ENCODE measurements at regions not wholly inside any gene's neighbourhood (a gene's known extent, or its start where the extent isn't known, plus 50 kb on each side); places are given as distances from the start of the nearest gene placed in this dataset.

DNA sequence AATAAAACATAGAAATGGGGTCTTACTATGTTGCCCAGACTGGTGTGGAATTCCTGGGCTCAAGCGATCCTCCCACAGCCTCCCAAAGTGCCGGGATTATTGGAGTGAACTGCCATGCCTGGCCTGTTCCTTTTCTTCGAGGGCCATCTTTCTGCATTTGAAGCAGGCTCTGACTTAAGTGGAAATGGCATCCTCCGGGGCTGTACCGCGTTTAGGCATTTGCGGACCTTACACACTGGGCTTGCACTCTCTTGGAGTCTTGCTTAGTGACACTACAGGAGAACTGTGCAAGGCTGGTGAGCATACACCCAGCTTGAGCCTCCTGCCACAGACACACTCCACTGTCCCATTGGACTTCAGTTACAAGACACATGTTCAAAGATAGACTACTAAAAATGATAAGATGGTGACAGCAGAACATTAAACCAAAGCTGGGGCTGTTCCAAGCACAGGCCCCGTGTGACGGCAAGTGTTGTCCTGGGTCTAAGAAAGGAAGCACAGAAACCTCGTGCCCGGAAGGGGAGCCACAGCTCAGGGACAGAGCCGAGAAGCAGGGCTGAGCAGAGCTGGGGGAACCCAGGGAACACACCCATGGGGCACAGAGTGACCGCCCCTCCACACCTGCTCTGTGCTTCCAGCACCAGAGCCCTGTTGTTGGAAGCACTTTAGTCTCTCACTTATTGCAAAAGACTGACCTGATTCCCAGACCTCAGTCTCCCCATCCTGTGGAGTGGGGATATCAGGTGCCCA is 59.0 kb upstream of the SHANK2 start:
- DNase-seq (ENCODE audit: low read depth) = no peak
- TF ChIP-seq, protein P1, sequence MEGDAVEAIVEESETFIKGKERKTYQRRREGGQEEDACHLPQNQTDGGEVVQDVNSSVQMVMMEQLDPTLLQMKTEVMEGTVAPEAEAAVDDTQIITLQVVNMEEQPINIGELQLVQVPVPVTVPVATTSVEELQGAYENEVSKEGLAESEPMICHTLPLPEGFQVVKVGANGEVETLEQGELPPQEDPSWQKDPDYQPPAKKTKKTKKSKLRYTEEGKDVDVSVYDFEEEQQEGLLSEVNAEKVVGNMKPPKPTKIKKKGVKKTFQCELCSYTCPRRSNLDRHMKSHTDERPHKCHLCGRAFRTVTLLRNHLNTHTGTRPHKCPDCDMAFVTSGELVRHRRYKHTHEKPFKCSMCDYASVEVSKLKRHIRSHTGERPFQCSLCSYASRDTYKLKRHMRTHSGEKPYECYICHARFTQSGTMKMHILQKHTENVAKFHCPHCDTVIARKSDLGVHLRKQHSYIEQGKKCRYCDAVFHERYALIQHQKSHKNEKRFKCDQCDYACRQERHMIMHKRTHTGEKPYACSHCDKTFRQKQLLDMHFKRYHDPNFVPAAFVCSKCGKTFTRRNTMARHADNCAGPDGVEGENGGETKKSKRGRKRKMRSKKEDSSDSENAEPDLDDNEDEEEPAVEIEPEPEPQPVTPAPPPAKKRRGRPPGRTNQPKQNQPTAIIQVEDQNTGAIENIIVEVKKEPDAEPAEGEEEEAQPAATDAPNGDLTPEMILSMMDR (IDR thresholded peaks at IDR 0.05; ENCODE audit: control insufficient read depth, extremely low read depth, insufficient read depth) = no peak
- H3K4me3 ChIP-seq (ENCODE audit: low read depth, low read length) = no peak overlapping the region

DNA sequence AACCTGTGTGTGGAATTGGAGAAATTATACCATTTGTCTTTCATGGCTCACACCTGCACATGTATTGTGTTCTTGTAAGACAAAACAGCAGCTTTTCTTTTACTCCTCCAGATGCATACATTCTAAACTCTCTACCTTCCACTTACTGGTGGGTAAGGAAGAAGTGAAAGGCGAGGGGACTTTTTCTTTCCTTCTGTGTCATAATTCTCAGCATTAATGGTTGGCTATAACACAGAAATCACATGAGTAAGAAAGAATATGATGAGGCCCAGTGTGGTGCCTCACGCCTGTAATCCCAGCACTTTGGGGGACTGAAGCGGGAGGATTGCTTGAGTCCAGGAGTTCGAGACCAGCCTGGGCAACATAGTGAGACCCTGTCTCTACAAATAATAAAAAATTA is 57.8 kb upstream of the SHANK2 start:
- no peak overlapping the region for H3K4me3 ChIP-seq (ENCODE audit: low read depth, low read length)
- TF ChIP-seq, protein P1 (IDR thresholded peaks at IDR 0.05; ENCODE audit: control insufficient read depth, extremely low read depth, insufficient read depth) = no peak
- DNase-seq (ENCODE audit: low read depth) = no peak

DNA sequence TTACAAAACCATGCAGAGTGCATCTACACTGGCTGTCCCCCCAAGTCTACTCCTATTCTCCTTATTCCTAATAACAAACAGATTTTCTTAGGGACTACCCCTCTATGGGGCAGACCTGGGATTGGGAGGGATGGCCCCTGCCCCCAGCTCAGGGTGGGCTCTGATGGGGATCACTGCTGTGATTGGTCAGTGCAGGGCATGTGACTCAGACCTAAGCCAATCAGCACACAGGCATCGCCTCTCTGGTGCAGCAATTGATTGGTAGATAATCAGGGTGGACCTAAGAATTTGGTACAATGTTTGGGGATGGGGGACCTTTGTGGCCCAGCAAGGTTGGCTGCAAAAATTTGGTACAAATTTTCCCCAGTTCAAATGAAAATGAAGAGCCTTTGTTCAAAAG is 57.2 kb upstream of the SHANK2 start:
- DNase-seq (ENCODE audit: low read depth) = no peak
- no peak overlapping the region for H3K4me3 ChIP-seq (ENCODE audit: low read depth, low read length)
- TF ChIP-seq, protein P1 (IDR thresholded peaks at IDR 0.05; ENCODE audit: control insufficient read depth, extremely low read depth, insufficient read depth) = no peak

DNA sequence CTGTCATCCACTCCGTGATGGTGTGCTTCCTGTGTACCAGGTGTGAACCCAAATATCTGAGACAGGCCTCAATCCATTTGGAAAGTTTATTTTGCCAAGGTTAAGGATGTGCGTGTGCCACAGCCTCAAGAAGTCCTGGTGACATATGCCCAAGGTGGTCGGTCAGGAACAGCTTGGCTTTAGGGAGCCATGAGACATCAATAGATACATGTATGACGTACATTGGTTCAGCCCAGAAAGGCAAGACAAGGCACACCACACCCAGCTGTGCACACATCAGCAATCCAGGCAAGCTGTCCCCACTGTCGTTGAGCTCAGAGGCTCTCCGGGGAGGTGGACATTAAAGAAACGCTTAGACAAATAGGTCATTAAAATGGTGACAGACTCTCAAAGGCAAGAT is 56.8 kb upstream of the SHANK2 start:
- H3K4me3 ChIP-seq (ENCODE audit: low read depth, low read length) = no peak overlapping the region
- TF ChIP-seq, protein P1 (IDR thresholded peaks at IDR 0.05; ENCODE audit: control insufficient read depth, extremely low read depth, insufficient read depth) = no peak
- no peak for DNase-seq (ENCODE audit: low read depth)

DNA sequence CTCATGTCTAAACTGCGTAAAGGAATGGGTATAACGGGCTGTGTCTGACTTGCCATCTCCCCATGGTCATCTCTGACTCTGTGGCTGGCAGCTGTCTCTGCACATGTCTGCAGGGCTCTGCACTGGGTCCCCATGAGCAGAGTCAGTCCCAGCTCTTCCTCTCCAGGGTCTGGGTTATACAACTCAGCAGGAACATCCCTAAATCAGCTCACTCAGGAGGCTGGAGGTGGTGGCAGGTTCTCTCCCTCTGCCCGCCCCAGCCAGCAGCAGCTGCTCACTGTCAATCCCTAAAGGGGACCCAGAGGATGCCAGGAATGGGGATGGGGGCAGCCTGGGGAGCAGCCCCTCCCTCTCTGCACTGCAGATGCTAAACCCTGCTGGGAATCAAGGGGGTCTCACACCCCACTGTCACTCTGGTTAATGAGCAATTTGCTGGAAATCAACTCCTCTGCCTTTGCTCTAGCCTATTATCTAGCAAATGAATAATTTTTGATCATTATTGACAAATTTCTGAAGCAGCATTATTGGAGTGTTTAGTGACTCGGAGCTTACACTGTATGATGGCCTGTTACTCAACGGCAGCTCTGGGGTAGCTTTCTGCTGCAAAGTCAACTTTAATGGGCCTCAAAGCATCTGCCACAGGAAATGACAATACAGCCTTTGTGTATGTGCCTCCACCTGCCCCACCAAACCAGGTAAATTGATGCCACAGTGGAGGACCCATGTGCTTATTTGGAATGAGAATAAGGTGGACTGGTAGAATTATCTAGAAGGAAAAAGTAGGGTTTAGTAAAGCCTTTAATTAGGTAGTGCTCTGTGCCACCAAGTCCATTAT is 55.7 kb upstream of the SHANK2 start:
- no peak overlapping the region for H3K4me3 ChIP-seq (ENCODE audit: low read depth, low read length)
- no peak for DNase-seq (ENCODE audit: low read depth)
- TF ChIP-seq, protein P1 (IDR thresholded peaks at IDR 0.05; ENCODE audit: control insufficient read depth, extremely low read depth, insufficient read depth) = no peak

DNA sequence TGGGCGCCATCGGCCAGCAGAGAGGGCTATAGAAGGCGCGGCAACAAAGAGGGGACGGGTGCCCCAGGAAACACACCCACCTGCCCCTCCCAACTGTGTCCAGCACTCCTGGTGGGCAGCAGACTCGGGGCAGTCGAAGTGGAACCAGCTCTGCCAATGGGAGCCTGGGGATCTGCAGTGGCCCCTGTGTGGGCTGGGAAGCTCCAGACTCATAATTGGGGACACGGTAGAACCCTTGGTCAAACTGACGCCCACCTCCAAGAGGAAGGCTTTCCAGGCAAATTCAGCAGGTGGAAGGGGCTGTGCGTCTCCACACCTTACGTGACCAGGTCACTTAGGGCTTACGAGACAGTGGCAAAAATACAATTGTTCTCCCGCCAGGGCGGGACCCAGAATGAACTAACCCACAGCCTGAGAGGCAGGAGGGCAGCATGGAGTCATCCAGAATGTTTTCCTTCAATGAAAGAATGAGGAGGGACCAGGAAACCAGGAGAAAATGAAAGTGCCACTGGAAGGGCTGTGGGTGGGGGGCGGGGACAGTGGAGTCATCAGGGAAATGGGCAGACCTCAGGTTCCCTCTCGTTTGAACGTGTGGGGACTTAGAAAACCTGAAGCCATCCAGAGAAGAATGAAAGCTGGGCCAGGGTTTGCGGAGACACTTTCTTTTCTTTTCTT is 53.2 kb upstream of the SHANK2 start:
- TF ChIP-seq, protein P1 (IDR thresholded peaks at IDR 0.05; ENCODE audit: control insufficient read depth, extremely low read depth, insufficient read depth) = no peak
- DNase-seq (ENCODE audit: low read depth) = no peak
- no peak overlapping the region for H3K4me3 ChIP-seq (ENCODE audit: low read depth, low read length)
